Gastrocnemius medialis (tissue), 4 donors: ENCODE measurements at regions not wholly inside any gene's neighbourhood (a gene's known extent, or its start where the extent isn't known, plus 50 kb on each side); places are given as distances from the start of the nearest gene placed in this dataset.

ENCODE experiments used
- CTCF ChIP-seq, 5 experiments: fragments of 450-650 bp in 3 of 5; fragments of 200-600 bp in 2 of 5; sonication (generic) in 2 of 5; IDR thresholded peaks in 4 of 5; conservative IDR thresholded peaks in 1 of 5; 1 replicate in 4 of 5; 2 replicates in 1 of 5; pipeline ENCODE4 v1.5.1; 2016 to 2019; ENCODE audit warnings: antibody characterized with exemption in 5 of 5, mild to moderate bottlenecking in 3 of 5, moderate library complexity in 3 of 5
- POLR2A ChIP-seq, 2 donors: fragments of 450-650 bp; IDR thresholded peaks; one replicate each; pipeline ENCODE4 v1.6.1; 2017; ENCODE audit warnings: antibody characterized with exemption in 2 of 2, mild to moderate bottlenecking in 2 of 2, moderate library complexity in 2 of 2

- TF ChIP-seq POLR2A (IDR thresholded peaks at IDR 0.05), result no peak
- TF ChIP-seq CTCF (IDR thresholded peaks at IDR 0.05 in 4 of 5, conservative IDR thresholded peaks at IDR 0.05 in 1 of 5), result no peak
These were observed 63.6 kb upstream of the CPO start for GRCh38 chr2:206875701-206876100.
